Left ventricle myocardium inferior (tissue), 1 donor: ENCODE measurements at regions not wholly inside any gene's neighbourhood (a gene's known extent, or its start where the extent isn't known, plus 50 kb on each side); places are given as distances from the start of the nearest gene placed in this dataset.

ENCODE experiments used
- DNase-seq: peaks from one replicate; pipeline ENCODE4 v3.0.0-alpha.2; 2020
- H3K27ac ChIP-seq: fragments of 200-600 bp; replicated peaks from 2 replicates; pipeline ENCODE4 v1.8.0; 2021
- H3K27me3 ChIP-seq: fragments of 200-600 bp; 2 replicates; pipeline ENCODE4 v1.8.0; 2021; ENCODE audit warnings: low read depth
- H3K36me3 ChIP-seq: fragments of 200-600 bp; 2 replicates; pipeline ENCODE4 v1.8.0; 2021
- H3K4me1 ChIP-seq: fragments of 200-600 bp; 2 replicates; pipeline ENCODE4 v1.8.0; 2021
- H3K4me3 ChIP-seq: fragments of 200-600 bp; 2 replicates; pipeline ENCODE4 v1.8.0; 2021; ENCODE audit warnings: mild to moderate bottlenecking, moderate library complexity
- H3K9me3 ChIP-seq: fragments of 200-600 bp; replicated peaks from 2 replicates; pipeline ENCODE4 v1.8.0; 2021
- intact Hi-C: fragments of 100-400 bp; cut with micrococcal nuclease; formaldehyde crosslinking; loops from one replicate; pipeline ENCODE4 v1.11.0; 2022
- TF ChIP-seq, protein P1 (sequence below): fragments of 200-600 bp; IDR thresholded peaks from 2 replicates; pipeline ENCODE4 v1.8.0; 2021; ENCODE audit warnings: antibody characterized with exemption, mild to moderate bottlenecking, borderline replicate concordance
- donor health status: DM: no; HTN: yes; CAD: no; lungs with severe emphysema.

DNA sequence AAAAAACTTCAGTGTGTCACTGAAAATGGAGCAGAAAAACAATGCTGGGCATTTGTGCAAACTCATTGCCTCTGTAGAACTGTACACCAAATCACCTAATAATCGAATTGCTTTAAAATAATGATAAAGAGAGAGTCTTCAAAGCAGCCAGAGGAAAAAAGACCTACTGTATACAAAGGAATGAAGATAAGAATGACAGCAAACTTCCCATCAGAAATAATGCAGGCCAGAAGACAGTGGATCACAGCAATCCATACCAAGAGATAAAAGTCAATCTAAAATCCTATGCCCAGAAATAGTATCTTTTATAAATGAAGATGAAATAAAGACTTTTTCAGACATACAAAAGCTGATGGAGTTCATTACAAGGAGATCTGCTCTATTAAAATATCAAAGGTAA lies 134.7 kb upstream of the VEPH1 start:
- peaks cover 7% of the 10 kb centered on the region for H3K27me3 ChIP-seq

DNA sequence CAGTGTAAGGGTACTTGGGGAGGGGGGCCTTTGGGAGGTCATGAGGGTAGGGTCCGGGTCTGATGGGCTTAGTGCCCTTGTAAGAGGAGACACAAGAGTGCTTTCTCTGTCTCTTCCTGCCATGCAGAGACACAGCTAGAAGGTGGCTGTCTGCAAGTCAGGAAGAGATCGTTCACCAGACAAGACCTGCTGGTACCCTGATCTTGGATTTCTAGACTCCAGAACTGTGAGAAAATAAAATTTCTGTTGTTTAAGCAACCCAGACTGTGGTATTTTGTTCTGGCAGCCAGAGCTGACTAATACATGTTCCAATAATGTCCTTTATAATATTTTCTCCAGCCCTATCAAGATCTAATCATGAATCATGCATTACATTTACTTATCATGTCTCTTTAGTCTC lies 130.0 kb upstream of the VEPH1 start:
- Histone ChIP-seq H3K4me1 (no peaks in the 10 kb centered on the region), H3K36me3 (no peaks in the 10 kb centered on the region), H3K4me3 (no peak overlapping the region), H3K27me3 (peaks cover 42% of the 10 kb centered on the region), H3K9me3 (peaks cover 11% of the 10 kb centered on the region), H3K27ac (no peak overlapping the region)
- no peak for DNase-seq
- intact Hi-C loops, result no loop called here
- TF ChIP-seq, protein P1, sequence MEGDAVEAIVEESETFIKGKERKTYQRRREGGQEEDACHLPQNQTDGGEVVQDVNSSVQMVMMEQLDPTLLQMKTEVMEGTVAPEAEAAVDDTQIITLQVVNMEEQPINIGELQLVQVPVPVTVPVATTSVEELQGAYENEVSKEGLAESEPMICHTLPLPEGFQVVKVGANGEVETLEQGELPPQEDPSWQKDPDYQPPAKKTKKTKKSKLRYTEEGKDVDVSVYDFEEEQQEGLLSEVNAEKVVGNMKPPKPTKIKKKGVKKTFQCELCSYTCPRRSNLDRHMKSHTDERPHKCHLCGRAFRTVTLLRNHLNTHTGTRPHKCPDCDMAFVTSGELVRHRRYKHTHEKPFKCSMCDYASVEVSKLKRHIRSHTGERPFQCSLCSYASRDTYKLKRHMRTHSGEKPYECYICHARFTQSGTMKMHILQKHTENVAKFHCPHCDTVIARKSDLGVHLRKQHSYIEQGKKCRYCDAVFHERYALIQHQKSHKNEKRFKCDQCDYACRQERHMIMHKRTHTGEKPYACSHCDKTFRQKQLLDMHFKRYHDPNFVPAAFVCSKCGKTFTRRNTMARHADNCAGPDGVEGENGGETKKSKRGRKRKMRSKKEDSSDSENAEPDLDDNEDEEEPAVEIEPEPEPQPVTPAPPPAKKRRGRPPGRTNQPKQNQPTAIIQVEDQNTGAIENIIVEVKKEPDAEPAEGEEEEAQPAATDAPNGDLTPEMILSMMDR, result no peak

More for the DNA sequence above, 134.7 kb upstream of the VEPH1 start:
- TF ChIP-seq, protein P1, result no peak
- Histone ChIP-seq H3K36me3 (no peaks in the 10 kb centered on the region), H3K4me3 (no peak overlapping the region), H3K27ac (no peak overlapping the region), H3K9me3 (peaks cover 26% of the 10 kb centered on the region), H3K4me1 (no peaks in the 10 kb centered on the region)
- DNase-seq, result no peak
- intact Hi-C loops, result no loop called here

DNA sequence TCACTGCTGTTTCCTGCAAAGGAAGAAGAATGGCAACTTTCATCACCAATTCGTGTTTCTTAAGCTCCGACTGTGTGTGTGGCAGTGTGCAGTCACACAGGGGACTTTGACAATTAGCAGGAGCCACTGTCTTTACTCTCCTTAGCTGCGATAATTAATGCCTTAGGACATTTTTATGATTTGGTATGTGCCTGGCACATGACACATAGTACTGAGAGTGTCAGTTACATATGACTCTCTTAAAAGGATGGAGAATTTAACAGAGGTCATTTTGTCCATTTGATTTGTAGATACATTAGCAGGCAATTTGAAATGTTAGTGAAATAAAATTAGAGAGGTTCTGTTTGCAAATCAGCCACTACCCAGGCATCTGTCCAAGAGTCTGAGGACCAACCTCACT lies 128.9 kb upstream of the VEPH1 start:
- Histone ChIP-seq H3K4me3 (no peak overlapping the region), H3K9me3 (no peaks in the 10 kb centered on the region), H3K36me3 (no peaks in the 10 kb centered on the region), H3K4me1 (no peaks in the 10 kb centered on the region), H3K27ac (no peak overlapping the region), H3K27me3 (peaks cover 42% of the 10 kb centered on the region)
- TF ChIP-seq, protein P1, result no peak
- intact Hi-C loops, result no loop called here
- no peak for DNase-seq

DNA sequence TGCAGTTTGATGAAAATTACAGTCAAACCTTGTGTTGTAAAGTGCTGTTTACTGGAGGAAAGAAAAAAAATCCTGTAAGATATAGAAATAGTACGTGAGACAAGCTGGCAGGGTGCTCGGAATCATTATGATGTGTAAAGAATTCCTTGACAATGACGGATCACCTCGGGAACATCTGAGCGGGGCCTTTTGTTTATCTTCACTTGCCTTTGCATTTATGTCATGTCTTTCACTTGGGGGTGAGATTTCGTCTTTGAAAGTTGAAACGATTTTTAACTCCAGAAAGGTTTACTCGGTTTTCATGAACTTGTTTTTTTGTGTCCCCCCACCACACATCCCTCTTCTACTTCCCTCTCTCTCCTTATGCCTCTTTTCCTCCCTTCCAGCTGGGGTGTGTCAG lies 128.3 kb upstream of the VEPH1 start:
- H3K27ac ChIP-seq, result no peak overlapping the region
- H3K9me3 ChIP-seq, result no peaks in the 10 kb centered on the region
- DNase-seq, result no peak
- H3K4me3 ChIP-seq, result no peak overlapping the region
- TF ChIP-seq, protein P1, result no peak
- peaks cover 46% of the 10 kb centered on the region for H3K27me3 ChIP-seq
- H3K4me1 ChIP-seq, result no peaks in the 10 kb centered on the region
- intact Hi-C loops, result no loop called here
- no peaks in the 10 kb centered on the region for H3K36me3 ChIP-seq

DNA sequence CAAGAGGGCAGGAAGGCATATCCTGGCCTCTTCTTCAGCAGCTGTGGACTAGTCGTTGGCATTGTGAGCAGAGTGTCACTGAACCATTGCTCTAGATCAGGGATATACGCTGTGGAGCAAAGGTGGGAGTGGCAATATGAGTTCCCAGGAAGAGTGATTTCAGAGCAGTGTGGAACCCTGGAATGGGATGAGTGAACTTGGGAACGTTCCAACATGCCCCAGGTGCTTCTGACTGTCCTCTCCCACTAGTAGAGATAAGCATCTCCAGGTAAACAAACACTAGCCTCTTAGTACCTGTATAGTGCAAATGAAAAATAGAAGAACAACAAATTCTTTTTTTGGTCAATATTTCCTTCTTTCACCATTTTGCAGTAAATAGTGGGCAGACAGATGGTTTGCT lies 123.6 kb upstream of the VEPH1 start:
- no peak overlapping the region for H3K4me3 ChIP-seq
- DNase-seq, result no peak
- TF ChIP-seq, protein P1, result no peak
- no peaks in the 10 kb centered on the region for H3K36me3 ChIP-seq
- no peak overlapping the region for H3K27ac ChIP-seq
- intact Hi-C loops, result no loop called here
- H3K9me3 ChIP-seq, result no peaks in the 10 kb centered on the region
- H3K4me1 ChIP-seq, result no peaks in the 10 kb centered on the region
- H3K27me3 ChIP-seq, result peaks cover 65% of the 10 kb centered on the region

DNA sequence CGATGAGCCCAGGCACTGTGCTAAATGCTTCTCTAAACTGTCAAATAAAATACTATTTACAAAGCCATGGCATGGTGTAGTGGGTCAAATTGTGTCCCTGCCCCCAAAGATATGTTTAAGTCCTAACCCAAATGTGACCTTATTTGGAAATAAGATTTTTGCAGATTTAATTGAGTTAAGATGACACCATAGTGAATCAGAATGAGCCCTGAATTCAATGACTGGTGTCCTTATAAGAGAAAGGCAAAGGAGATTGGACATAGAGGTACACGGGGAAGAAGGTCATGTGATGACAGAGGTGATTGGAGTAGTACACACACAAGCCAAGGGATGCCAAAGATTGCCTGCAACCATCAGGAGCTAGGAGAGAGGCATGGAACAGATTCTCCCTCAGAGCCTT lies 121.6 kb upstream of the VEPH1 start:
- H3K27ac ChIP-seq, result no peak overlapping the region
- H3K36me3 ChIP-seq, result no peaks in the 10 kb centered on the region
- TF ChIP-seq, protein P1, result no peak
- peaks cover 56% of the 10 kb centered on the region for H3K27me3 ChIP-seq
- H3K9me3 ChIP-seq, result no peaks in the 10 kb centered on the region
- intact Hi-C loops, result no loop called here
- DNase-seq, result no peak
- H3K4me1 ChIP-seq, result no peaks in the 10 kb centered on the region
- no peak overlapping the region for H3K4me3 ChIP-seq
